HG03064 (cell line): ENCODE measurements at regions not wholly inside any gene's neighbourhood (a gene's known extent, or its start where the extent isn't known, plus 50 kb on each side); places are given as distances from the start of the nearest gene placed in this dataset.
A peak's percentile ranks its signal among the peaks of the same experiment; 100 is the strongest.

Experiments
- ATAC-seq: cut with Tn5 transposase; IDR thresholded peaks from one replicate; pipeline ENCODE4 v1.9.1; 2021; ENCODE audit warnings: low read depth; ENCODE audit not compliant: unreplicated experiment

GRCh38 chr12:66066137-66066928 lies 64.2 kb downstream of the LLPH start:
- peak; percentile 74 for ATAC-seq

DNA sequence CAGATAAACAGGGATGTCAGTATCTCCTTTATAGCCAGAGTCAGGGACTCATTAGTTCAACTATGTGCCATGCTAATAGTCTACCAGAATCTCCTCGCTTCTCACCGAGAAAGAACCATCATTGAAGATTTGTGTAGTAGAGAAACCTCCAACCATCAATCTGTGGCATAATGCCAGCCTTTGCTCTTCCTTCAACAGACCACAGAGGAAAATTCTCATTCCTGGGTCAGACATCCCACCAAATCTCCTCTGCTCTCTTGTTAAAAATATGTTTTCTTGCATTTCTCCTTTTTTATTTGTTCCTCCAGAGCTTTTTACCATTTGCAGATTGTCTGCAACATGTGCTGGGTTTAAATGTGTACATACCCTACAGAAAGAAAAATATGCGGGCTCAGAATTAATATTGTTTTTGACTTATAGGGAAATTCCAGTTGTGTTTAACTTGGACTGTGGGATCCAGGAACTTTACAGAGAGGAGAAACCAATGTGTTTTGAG lies 64.9 kb downstream of the LLPH start:
- ATAC-seq = no peak

GRCh38 chr12:66065150-66065549 lies 65.4 kb downstream of the LLPH start:
- ATAC-seq = no peak

GRCh38 chr12:66063916-66064315 lies 66.6 kb downstream of the LLPH start:
- no peak for ATAC-seq

- no peak for ATAC-seq
Observed at GRCh38 chr12:66062290-66062625, 68.3 kb downstream of the LLPH start.

GRCh38 chr12:66061557-66062289 lies 68.8 kb downstream of the LLPH start:
- no peak for ATAC-seq

GRCh38 chr12:66061076-66061475 lies 69.5 kb downstream of the LLPH start:
- ATAC-seq = no peak

- ATAC-seq = no peak
Observed at GRCh38 chr12:66060163-66060907, 70.2 kb downstream of the LLPH start.

GRCh38 chr12:66059666-66060065 lies 70.9 kb downstream of the LLPH start:
- ATAC-seq = no peak

DNA sequence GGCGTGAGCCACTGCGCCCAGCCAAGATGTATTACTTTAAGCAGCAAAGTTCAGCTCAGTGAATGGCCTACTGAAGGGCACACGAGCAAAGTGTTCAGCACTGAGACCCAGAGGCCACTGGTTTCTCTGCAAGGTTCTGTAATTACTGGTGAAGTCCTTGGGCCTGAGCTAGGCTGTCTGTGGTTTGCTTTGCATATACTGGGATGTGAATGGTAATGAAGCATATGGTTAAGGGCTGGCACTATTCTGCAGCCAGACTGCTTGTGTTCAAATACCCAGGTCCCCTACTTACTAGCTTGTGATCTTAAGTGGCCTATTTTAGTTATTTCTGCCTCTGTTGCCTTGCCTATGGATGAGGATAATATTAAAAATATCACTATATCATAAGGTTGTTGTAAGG lies 72.0 kb downstream of the LLPH start:
- ATAC-seq = no peak

- peak; percentile 86 for ATAC-seq
Observed at GRCh38 chr12:66055837-66056319, 74.7 kb downstream of the LLPH start.

GRCh38 chr12:66052988-66053615 lies 77.4 kb downstream of the LLPH start:
- ATAC-seq = no peak

DNA sequence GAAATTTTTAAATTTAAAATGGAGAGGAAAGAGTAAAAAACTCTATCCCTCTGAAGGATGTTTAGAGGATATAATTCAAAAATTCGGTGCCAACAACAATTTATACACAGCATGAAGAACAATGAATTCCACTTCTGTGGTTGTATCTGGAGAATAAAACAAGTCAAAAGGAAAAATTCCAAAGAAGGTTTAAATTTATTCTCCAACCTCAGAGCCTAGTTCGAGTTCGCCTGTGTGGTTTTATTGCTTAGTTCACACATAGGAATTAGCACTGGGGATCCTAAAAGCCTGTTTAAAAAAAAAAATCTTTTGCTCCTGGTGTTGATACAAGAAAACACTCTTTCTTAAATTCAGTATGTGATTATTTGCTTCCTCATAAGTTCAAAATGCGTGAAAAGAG lies 79.2 kb downstream of the LLPH start:
- no peak for ATAC-seq

GRCh38 chr12:66050610-66051009 lies 79.9 kb downstream of the LLPH start:
- ATAC-seq = no peak

DNA sequence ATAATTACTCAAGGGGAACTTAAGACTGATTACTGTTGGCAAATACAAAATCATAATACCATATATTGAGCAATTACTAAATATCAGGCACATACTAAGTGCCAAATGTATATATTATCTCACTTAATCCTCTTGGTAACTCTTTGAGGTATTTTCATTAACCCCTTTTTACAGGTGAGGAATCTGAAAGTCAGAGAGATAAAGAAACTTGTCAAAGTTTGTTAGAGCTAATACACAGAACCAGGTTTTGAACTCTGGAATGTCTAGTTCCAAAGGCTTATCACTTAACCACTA lies 80.3 kb downstream of the LLPH start:
- no peak for ATAC-seq

DNA sequence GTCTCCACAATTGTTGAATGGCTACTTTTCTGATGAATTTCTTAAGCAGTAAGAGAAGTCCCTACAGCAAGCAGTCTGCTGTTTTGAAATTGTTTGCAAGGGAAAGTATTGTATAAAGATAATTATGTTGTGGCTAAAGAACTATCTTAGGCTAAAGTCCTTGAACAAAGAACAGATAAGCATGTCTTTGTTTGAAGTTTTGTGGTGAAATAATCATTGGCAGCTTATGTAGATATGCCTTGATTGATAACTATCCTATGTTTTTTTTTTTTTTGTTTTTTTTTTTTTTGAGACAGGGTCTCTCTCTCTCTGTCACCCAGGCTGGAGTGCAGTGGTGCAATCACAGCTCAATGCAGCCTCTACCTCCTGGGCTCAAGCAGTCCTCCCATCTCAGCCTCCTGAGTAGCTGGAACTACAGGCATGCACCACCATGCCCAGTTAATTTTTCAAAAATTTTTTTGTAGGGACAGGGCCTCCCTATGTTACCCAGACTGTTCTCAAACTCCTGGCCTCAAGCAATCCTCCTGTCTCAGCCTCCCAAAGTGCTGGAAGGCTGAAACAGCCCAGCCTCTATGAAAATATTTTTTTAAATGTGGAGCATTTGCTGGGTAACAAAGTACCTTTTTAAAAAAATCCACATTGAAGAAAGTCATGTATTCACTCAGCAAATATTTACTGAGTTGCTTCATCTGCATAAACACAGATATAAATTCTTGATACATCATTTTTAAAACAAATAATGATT lies 80.8 kb downstream of the LLPH start:
- ATAC-seq = no peak

- no peak for ATAC-seq
Observed at GRCh38 chr12:66048835-66049537, 81.6 kb downstream of the LLPH start.

DNA sequence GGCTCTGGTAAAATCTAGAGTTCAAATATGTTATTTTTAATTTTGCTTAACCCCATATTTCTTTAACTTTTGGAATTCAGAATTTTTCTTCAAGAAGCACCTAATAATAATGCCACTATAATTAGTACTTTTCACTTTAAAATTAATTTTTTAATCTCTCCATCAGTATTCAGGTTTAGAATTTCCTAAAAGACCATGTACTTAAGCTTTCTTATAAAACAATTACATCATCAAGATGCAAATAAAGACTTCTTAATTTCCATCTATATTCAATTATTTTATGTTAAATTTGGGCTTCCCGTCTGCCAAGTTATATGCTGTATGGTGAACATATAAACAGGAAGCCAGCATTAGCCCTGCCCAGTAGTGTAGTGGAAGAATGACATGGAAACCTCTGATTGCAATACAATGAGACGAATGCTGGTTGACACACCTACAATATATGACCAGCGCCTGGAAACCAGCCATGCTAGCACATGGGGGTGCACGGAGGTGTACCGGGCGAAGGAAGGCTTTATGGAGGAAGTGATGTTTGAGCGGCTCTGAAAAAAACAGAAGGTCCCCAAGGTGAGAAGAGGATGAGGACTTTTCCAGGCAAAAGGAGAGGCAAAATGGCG lies 82.2 kb downstream of the LLPH start:
- no peak for ATAC-seq

DNA sequence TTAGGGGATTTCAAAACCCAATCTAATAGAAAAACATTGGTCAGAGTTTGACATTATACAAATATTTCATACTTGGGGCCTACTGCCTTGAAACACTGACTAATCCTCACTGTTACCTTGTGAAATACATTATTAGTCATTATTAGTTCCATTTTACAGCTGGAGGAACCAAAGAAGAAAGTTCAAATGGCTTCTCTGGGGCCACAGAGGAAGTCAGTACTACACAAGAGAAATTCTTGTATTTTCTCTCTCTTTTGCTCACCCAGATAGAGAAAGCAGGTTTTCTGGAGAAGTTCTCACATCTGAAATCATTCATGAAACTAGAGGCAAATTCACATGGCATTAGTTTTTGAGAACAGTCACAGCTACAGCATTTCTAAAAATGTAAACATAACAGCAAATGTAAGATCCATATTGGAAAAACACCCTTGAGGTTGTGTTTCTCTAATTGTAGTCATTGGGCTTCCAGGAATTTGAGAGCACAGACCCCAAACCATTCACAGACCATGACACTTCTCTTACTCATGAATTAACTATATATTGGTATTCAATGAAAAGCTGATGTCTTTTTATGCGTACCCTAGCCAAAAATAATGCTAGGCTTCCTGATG lies 83.0 kb downstream of the LLPH start:
- peak; percentile 96 for ATAC-seq
